HG03565 (cell line): ENCODE measurements at regions not wholly inside any gene's neighbourhood (a gene's known extent, or its start where the extent isn't known, plus 50 kb on each side); places are given as distances from the start of the nearest gene placed in this dataset.
"Not testable (repeated sequence)": the region's sequence is repeated elsewhere in the genome, so short reads cannot be mapped to it uniquely, and the experiment has no call there.

Experiments
- ATAC-seq: cut with Tn5 transposase; IDR thresholded peaks from one replicate; pipeline ENCODE4 v1.9.1; 2021; ENCODE audit warnings: mild to moderate bottlenecking, moderate library complexity; ENCODE audit not compliant: unreplicated experiment

- no peak for ATAC-seq
Observed at GRCh38 chr4:132344924-132345828, 803.9 kb upstream of the PCDH10 start.

- ATAC-seq, result no peak
Observed at GRCh38 chr4:132346016-132346415, 803.1 kb upstream of the PCDH10 start.

- not testable (repeated sequence) for ATAC-seq
Observed at GRCh38 chr4:132351606-132352005, 797.5 kb upstream of the PCDH10 start.

GRCh38 chr4:132382243-132382642, 766.9 kb upstream of the PCDH10 start:
- ATAC-seq, result no peak

GRCh38 chr4:132383571-132384199, 765.4 kb upstream of the PCDH10 start:
- no peak for ATAC-seq

GRCh38 chr4:132384709-132385108, 764.4 kb upstream of the PCDH10 start:
- no peak for ATAC-seq

GRCh38 chr4:132386130-132386529, 763.0 kb upstream of the PCDH10 start:
- ATAC-seq, result no peak

GRCh38 chr4:132387060-132387459, 762.0 kb upstream of the PCDH10 start:
- no peak for ATAC-seq

GRCh38 chr4:132395561-132395960, 753.5 kb upstream of the PCDH10 start:
- no peak for ATAC-seq

- no peak for ATAC-seq
Observed at GRCh38 chr4:132396636-132397035, 752.5 kb upstream of the PCDH10 start.

GRCh38 chr4:132417220-132417619, 731.9 kb upstream of the PCDH10 start:
- ATAC-seq, result no peak

GRCh38 chr4:132427125-132427524, 722.0 kb upstream of the PCDH10 start:
- no peak for ATAC-seq

GRCh38 chr4:132437117-132437516, 712.0 kb upstream of the PCDH10 start:
- ATAC-seq, result no peak

- no peak for ATAC-seq
Observed at GRCh38 chr4:132445386-132445785, 703.7 kb upstream of the PCDH10 start.

GRCh38 chr4:132457987-132458386, 691.1 kb upstream of the PCDH10 start:
- ATAC-seq, result not testable (repeated sequence)

GRCh38 chr4:132479543-132479942, 669.6 kb upstream of the PCDH10 start:
- ATAC-seq, result no peak

- no peak for ATAC-seq
Observed at GRCh38 chr4:132488555-132488954, 660.5 kb upstream of the PCDH10 start.

- no peak for ATAC-seq
Observed at GRCh38 chr4:132493476-132493875, 655.6 kb upstream of the PCDH10 start.

- ATAC-seq, result not testable (repeated sequence)
Observed at GRCh38 chr4:132495267-132495812, 653.8 kb upstream of the PCDH10 start.

- no peak for ATAC-seq
Observed at GRCh38 chr4:132498215-132498614, 650.9 kb upstream of the PCDH10 start.

GRCh38 chr4:132502096-132502552, 647.0 kb upstream of the PCDH10 start:
- ATAC-seq, result peak; percentile 43

GRCh38 chr4:132504438-132504837, 644.7 kb upstream of the PCDH10 start:
- no peak for ATAC-seq
